AG04450 (cell line): ENCODE measurements at regions not wholly inside any gene's neighbourhood (a gene's known extent, or its start where the extent isn't known, plus 50 kb on each side); places are given as distances from the start of the nearest gene placed in this dataset.

ENCODE experiments used
- CTCF ChIA-PET: fragments of 300-600, 350-600 bp; formaldehyde crosslinking; extraction: SDS; loops from one replicate; lab custom pipeline; 2022; ENCODE audit warnings: antibody characterized with exemption, inconsistent platforms; lab: Charles Lee
- POLR2A ChIA-PET: fragments of 350-600 bp; formaldehyde crosslinking; extraction: SDS; loops from one replicate; lab custom pipeline; 2021; ENCODE audit warnings: antibody characterized with exemption, inconsistent platforms; lab: Yijun Ruan, JAX
- DNase-seq: peaks from one replicate; pipeline ENCODE4 v3.0.0-alpha.2; 2011; ENCODE audit warnings: low read depth, low spot score
- H3K27ac ChIP-seq: one replicate; pipeline ENCODE4 v1.5.1; 2012; ENCODE audit warnings: low read depth, low read length, control low read depth
- H3K27me3 ChIP-seq: one replicate; pipeline ENCODE4 v1.6.0; 2012; ENCODE audit warnings: low read length; ENCODE audit not compliant: control insufficient read depth, insufficient read depth
- H3K4me3 ChIP-seq: 2 replicates; pipeline ENCODE4 v1.5.1; 2011; ENCODE audit warnings: mild to moderate bottlenecking, low read depth, low read length, control low read depth
- H3K9me3 ChIP-seq: 2 replicates; pipeline ENCODE4 v1.5.1; 2012; ENCODE audit warnings: low read length; ENCODE audit not compliant: control insufficient read depth, insufficient read depth
- TF ChIP-seq, protein P1 (sequence below): IDR thresholded peaks from 2 replicates; pipeline ENCODE4 v1.5.1; 2011; ENCODE audit warnings: low read depth, low read length, control low read depth, inconsistent platforms

DNA sequence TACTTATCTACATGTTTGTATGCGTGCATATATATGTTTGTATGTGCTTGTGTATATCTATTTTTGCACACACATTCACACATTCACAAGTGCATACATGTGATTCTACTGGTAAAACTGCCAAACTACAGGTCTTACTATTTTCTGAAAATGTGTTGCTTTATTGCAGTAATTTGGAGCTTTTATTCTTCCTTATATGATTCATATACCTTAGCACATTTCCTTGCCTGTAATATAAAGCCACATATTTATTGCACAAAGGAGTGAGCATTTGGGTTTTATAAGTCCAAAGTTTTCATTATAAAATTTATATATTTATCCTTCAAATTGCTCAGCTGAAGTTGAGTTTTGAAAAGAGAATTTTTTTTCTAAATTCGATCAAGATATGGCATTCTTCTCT, 1120.4 kb upstream of the PCDH9 start:
- no peak overlapping the region for H3K4me3 ChIP-seq
- TF ChIP-seq, protein P1, sequence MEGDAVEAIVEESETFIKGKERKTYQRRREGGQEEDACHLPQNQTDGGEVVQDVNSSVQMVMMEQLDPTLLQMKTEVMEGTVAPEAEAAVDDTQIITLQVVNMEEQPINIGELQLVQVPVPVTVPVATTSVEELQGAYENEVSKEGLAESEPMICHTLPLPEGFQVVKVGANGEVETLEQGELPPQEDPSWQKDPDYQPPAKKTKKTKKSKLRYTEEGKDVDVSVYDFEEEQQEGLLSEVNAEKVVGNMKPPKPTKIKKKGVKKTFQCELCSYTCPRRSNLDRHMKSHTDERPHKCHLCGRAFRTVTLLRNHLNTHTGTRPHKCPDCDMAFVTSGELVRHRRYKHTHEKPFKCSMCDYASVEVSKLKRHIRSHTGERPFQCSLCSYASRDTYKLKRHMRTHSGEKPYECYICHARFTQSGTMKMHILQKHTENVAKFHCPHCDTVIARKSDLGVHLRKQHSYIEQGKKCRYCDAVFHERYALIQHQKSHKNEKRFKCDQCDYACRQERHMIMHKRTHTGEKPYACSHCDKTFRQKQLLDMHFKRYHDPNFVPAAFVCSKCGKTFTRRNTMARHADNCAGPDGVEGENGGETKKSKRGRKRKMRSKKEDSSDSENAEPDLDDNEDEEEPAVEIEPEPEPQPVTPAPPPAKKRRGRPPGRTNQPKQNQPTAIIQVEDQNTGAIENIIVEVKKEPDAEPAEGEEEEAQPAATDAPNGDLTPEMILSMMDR, result no peak
- no peak for DNase-seq
- H3K9me3 ChIP-seq, result no peaks in the 10 kb centered on the region
- H3K27me3 ChIP-seq, result no peaks in the 10 kb centered on the region
- H3K27ac ChIP-seq, result no peak overlapping the region
- CTCF ChIA-PET, result no interaction called here
- POLR2A ChIA-PET, result no interaction called here

DNA sequence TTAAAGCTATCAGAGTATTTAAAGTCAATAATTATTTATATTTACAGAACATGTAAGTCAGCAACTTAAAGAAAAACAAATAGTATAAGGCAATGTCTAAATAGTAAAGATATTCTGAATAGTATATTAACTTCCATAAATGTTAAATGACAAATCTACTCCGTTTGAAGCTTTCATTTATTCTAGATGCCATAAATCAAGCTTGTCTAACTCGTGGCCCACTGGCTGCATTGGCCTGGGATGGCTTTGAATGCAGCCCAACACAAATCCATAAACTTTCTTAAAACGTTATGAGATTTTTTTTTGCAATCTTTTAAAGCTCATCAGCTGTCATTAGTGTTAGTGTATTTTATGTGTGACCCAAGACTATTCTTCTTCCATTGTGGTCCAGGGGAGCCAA, 1117.1 kb upstream of the PCDH9 start:
- POLR2A ChIA-PET, result no interaction called here

DNA sequence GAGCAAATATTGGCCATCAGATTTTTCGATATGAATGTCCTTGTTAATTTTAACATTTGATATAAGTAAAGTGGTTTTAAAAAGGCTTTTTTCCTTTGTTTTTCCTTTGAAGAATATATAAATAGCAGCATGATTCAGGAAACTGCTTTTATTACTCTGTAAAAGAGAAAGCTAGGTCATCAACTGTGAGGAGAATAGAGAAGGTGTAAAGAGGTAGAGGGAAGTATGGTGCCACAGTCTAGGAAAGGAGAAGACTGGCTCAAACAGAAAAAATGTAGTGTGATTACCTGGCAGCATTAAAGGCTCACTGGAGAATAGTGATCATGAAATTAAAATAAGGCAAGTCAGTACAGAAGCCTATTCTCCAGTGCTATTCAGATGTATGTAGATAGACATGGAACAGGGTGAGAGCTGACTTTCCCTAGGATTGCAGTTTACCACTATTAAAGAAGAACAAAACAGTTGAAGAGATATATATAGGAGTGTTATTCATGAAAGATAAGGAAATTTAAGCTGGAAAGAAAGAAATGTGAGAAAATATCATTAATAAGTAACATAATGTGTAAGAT, 1115.9 kb upstream of the PCDH9 start:
- TF ChIP-seq, protein P1, result no peak
- Histone ChIP-seq H3K27me3 (no peaks in the 10 kb centered on the region), H3K27ac (no peak overlapping the region), H3K4me3 (no peak overlapping the region), H3K9me3 (peaks cover 6% of the 10 kb centered on the region; the same call in 1 of the 2 replicates)
- no peak for DNase-seq
- ChIA-PET CTCF (no interaction called here), POLR2A (no interaction called here)

More for the DNA sequence above, 1117.1 kb upstream of the PCDH9 start:
- no peak for DNase-seq
- no peak overlapping the region for H3K4me3 ChIP-seq
- CTCF ChIA-PET, result no interaction called here
- peaks cover 6% of the 10 kb centered on the region; the same call in 1 of the 2 replicates for H3K9me3 ChIP-seq
- no peaks in the 10 kb centered on the region for H3K27me3 ChIP-seq
- TF ChIP-seq, protein P1, result no peak
- no peak overlapping the region for H3K27ac ChIP-seq

- DNase-seq, result no peak
- Histone ChIP-seq H3K9me3 (peaks cover 11% of the 10 kb centered on the region), H3K4me3 (no peak overlapping the region), H3K27ac (no peak overlapping the region), H3K27me3 (no peaks in the 10 kb centered on the region)
- TF ChIP-seq, protein P1, result no peak
- CTCF ChIA-PET, result no interaction called here
- POLR2A ChIA-PET, result no interaction called here
Observed at GRCh38 chr13:68323124-68323523, 1093.0 kb upstream of the PCDH9 start.

DNA sequence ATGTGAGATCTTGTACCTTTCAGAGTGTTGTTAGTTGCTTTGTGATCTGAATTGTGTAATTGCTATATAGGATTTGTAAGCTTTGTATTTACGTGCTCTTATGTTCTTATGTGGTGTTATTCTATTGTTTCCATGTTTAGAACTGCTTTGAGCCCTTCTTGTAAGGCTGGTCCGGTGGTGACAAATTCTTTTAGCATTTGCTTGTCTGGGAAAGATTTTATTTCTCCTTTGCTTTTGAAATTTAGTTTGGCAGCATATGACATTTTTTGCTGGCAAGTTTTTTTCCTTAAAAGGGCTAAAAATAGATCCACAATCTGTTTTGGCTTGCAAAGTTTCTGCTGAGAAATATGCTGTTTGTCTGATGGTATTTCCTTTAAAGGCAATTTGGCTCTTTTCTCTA, 1089.2 kb upstream of the PCDH9 start:
- TF ChIP-seq, protein P1, result no peak
- ChIA-PET CTCF (no interaction called here), POLR2A (no interaction called here)

More for the DNA sequence above, 1089.2 kb upstream of the PCDH9 start:
- Histone ChIP-seq H3K4me3 (no peak overlapping the region), H3K27me3 (no peaks in the 10 kb centered on the region), H3K9me3 (peaks cover 11% of the 10 kb centered on the region), H3K27ac (no peak overlapping the region)
- DNase-seq, result no peak
